Keratinocyte (primary cell): ENCODE measurements at regions not wholly inside any gene's neighbourhood (a gene's known extent, or its start where the extent isn't known, plus 50 kb on each side); places are given as distances from the start of the nearest gene placed in this dataset.

Experiments
- DNase-seq: peaks from one replicate; pipeline ENCODE4 v3.0.0-alpha.2; 2011; ENCODE audit warnings: low read depth, missing footprints, low spot score
- FAIRE-seq: peaks from 2 replicates; lab custom pipeline; 2011; peaks lifted over from hg19 to GRCh38; lab: Jason Lieb, UNC
- H2AFZ ChIP-seq: 2 replicates; pipeline ENCODE4 v1.6.0; 2012; ENCODE audit warnings: low read length, control low read depth, inconsistent platforms; ENCODE audit not compliant: control insufficient read depth
- H3K27ac ChIP-seq: 2 replicates; pipeline ENCODE4 v1.5.1; 2011; ENCODE audit warnings: low read length; ENCODE audit not compliant: control insufficient read depth, insufficient read depth
- H3K27me3 ChIP-seq: 3 replicates; pipeline ENCODE4 v1.6.0; 2011; ENCODE audit warnings: low read length; ENCODE audit not compliant: control insufficient read depth, insufficient read depth; ENCODE audit errors: extremely low read depth
- H3K36me3 ChIP-seq, 2 experiments: 2 replicates in 1 of 2; 3 replicates in 1 of 2; pipeline ENCODE4 v1.5.1; 2011; ENCODE audit warnings: low read length in 2 of 2, mild to moderate bottlenecking in 1 of 2; ENCODE audit not compliant: control insufficient read depth in 2 of 2, insufficient read depth in 2 of 2; ENCODE audit errors: extremely low read depth in 1 of 2
- H3K4me1 ChIP-seq: 3 replicates; pipeline ENCODE4 v1.5.1; 2011; ENCODE audit warnings: low read length; ENCODE audit not compliant: control insufficient read depth, insufficient read depth; ENCODE audit errors: extremely low read depth
- H3K4me2 ChIP-seq: 3 replicates; pipeline ENCODE4 v1.6.0; 2011; ENCODE audit warnings: low read depth, low read length; ENCODE audit not compliant: control insufficient read depth, insufficient read depth; ENCODE audit errors: extremely low read depth
- H3K4me3 ChIP-seq, 3 experiments: fragments of 200-600 bp in 1 of 3; sonication (generic) in 1 of 3; 2 replicates in 2 of 3; 3 replicates in 1 of 3; pipeline ENCODE4 v1.5.1; 2011 to 2016; ENCODE audit warnings: low read length in 3 of 3, mild to moderate bottlenecking in 3 of 3, control low read depth in 2 of 3, inconsistent platforms in 1 of 3, low read depth in 1 of 3, mixed read lengths in 1 of 3, mixed run types in 1 of 3, moderate library complexity in 1 of 3; ENCODE audit not compliant: control insufficient read depth in 2 of 3, insufficient read depth in 2 of 3; ENCODE audit errors: extremely low read depth in 1 of 3
- H3K79me2 ChIP-seq: 2 replicates; pipeline ENCODE4 v1.6.0; 2012; ENCODE audit warnings: low read length; ENCODE audit not compliant: control insufficient read depth, insufficient read depth
- H3K9ac ChIP-seq: 3 replicates; pipeline ENCODE4 v1.6.0; 2011; ENCODE audit warnings: low read length; ENCODE audit not compliant: control insufficient read depth, insufficient read depth; ENCODE audit errors: extremely low read depth
- H3K9me1 ChIP-seq: 3 replicates; pipeline ENCODE4 v1.6.0; 2011; ENCODE audit warnings: low read length; ENCODE audit not compliant: control insufficient read depth, insufficient read depth; ENCODE audit errors: extremely low read depth
- H3K9me3 ChIP-seq: 2 replicates; pipeline ENCODE4 v1.5.1; 2012; ENCODE audit warnings: low read depth, low read length; ENCODE audit not compliant: control insufficient read depth
- H4K20me1 ChIP-seq: 3 replicates; pipeline ENCODE4 v1.6.0; 2011; ENCODE audit warnings: low read length; ENCODE audit not compliant: control insufficient read depth, insufficient read depth; ENCODE audit errors: extremely low read depth
- EZH2 ChIP-seq: IDR thresholded peaks from one replicate; pipeline ENCODE4 v1.6.1; 2012; ENCODE audit warnings: inconsistent platforms, mild to moderate bottlenecking, low read length, moderate library complexity
- dilution Hi-C: fragments of 300-500 bp; cut with MboI; formaldehyde crosslinking; loops from one replicate; pipeline ENCODE4 v1.7.0; 2020; ENCODE audit warnings: low sequenced_read_pairs; ENCODE audit not compliant: extremely low pct_ligation_motif_present
- TF ChIP-seq, protein P1 (sequence below), 3 experiments: IDR thresholded peaks in 1 of 3; conservative IDR thresholded peaks in 1 of 3; optimal IDR thresholded peaks in 1 of 3; 2 replicates in 2 of 3; 3 replicates in 1 of 3; pipeline versions ENCODE3 to v1.5.1; 2011; ENCODE audit warnings: low read length in 3 of 3, mild to moderate bottlenecking in 3 of 3, moderate library complexity in 2 of 3, control low read depth in 1 of 3, inconsistent platforms in 1 of 3; ENCODE audit not compliant: insufficient read depth in 2 of 3; ENCODE audit errors: extremely low read depth in 1 of 3

DNA sequence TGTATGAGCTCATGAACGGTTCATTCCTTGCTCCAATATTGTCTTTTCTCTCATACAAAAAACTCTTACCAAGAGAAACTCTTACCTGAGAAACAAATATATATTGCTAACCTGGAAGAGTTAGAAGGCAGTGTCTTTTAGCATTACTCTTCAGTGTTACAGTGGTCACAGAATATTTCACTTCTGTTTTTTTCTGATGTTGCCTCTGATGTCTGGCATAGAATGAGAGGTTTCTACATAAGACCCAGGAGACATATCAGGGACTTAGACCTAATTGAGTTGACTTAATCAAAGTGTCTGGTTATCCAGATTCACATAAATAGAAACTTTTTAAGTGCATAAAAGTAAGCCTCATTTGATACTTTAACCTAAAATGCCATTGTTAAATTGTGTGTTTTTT, 923.8 kb downstream of the TTLL7 start:
- Histone ChIP-seq H3K27me3 (no peaks in the 10 kb centered on the region), H3K36me3 (no peaks in the 10 kb centered on the region), H4K20me1 (no peaks in the 10 kb centered on the region), H3K9me3 (no peaks in the 10 kb centered on the region), H3K4me3 (no peak overlapping the region), H3K4me1 (no peaks in the 10 kb centered on the region), H3K9ac (no peak overlapping the region), H2AFZ (no peak overlapping the region), H3K79me2 (no peaks in the 10 kb centered on the region), H3K27ac (no peak overlapping the region), H3K9me1 (no peaks in the 10 kb centered on the region), H3K4me2 (no peak overlapping the region)
- FAIRE-seq (no peak), DNase-seq (no peak)
- TF ChIP-seq, protein P1, sequence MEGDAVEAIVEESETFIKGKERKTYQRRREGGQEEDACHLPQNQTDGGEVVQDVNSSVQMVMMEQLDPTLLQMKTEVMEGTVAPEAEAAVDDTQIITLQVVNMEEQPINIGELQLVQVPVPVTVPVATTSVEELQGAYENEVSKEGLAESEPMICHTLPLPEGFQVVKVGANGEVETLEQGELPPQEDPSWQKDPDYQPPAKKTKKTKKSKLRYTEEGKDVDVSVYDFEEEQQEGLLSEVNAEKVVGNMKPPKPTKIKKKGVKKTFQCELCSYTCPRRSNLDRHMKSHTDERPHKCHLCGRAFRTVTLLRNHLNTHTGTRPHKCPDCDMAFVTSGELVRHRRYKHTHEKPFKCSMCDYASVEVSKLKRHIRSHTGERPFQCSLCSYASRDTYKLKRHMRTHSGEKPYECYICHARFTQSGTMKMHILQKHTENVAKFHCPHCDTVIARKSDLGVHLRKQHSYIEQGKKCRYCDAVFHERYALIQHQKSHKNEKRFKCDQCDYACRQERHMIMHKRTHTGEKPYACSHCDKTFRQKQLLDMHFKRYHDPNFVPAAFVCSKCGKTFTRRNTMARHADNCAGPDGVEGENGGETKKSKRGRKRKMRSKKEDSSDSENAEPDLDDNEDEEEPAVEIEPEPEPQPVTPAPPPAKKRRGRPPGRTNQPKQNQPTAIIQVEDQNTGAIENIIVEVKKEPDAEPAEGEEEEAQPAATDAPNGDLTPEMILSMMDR (optimal IDR thresholded peaks at IDR 0.05 in 1 of 3, IDR thresholded peaks at IDR 0.05 in 1 of 3, conservative IDR thresholded peaks at IDR 0.05 in 1 of 3; ENCODE audit: extremely low read depth in 1 of 3, insufficient read depth in 2 of 3, low read length in 3 of 3) = no peak
- no peak for TF ChIP-seq EZH2
- dilution Hi-C loops = no loop called here

DNA sequence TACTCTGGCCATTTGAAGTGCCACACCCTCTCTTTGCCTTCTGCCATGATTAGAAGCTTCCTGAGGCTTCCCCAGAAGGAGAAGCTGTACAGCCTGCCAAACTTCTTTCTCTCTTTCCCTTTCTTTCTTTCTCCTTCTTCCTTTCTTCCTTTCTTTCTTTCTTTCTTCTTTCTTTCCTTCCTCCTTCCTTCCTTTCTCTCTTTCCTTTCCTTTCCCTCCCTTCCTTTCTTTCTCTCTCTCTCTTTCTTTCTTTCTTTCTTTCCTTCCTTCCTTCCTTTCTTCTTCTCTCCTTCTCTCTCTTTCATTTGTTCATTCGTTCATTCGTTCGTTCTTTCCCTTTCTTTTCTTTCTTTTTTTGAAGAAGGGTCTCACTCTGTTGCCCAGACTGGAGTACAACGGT, 931.0 kb downstream of the TTLL7 start:
- Histone ChIP-seq H3K4me3 (no peak overlapping the region), H3K27me3 (no peaks in the 10 kb centered on the region), H3K79me2 (no peaks in the 10 kb centered on the region), H3K4me2 (no peak overlapping the region), H3K9me1 (no peaks in the 10 kb centered on the region), H3K9ac (no peak overlapping the region), H4K20me1 (no peaks in the 10 kb centered on the region), H2AFZ (no peak overlapping the region), H3K27ac (no peak overlapping the region), H3K4me1 (no peaks in the 10 kb centered on the region), H3K9me3 (no peaks in the 10 kb centered on the region), H3K36me3 (no peaks in the 10 kb centered on the region)
- no peak for DNase-seq
- FAIRE-seq = no peak
- no peak for TF ChIP-seq EZH2
- TF ChIP-seq, protein P1 (optimal IDR thresholded peaks at IDR 0.05 in 1 of 3, IDR thresholded peaks at IDR 0.05 in 1 of 3, conservative IDR thresholded peaks at IDR 0.05 in 1 of 3; ENCODE audit: extremely low read depth in 1 of 3, insufficient read depth in 2 of 3, low read length in 3 of 3) = no peak
- dilution Hi-C loops = no loop called here
